H9 (cell line): ENCODE measurements at regions not wholly inside any gene's neighbourhood (a gene's known extent, or its start where the extent isn't known, plus 50 kb on each side); places are given as distances from the start of the nearest gene placed in this dataset.

ENCODE experiments used
- DNase-seq: peaks from one replicate; pipeline ENCODE4 v3.0.0-alpha.2; 2017
- H2AFZ ChIP-seq: one replicate; pipeline ENCODE4 v1.6.1; 2013; ENCODE audit warnings: mild to moderate bottlenecking, low read length, control low read depth, moderate library complexity
- H2AK5ac ChIP-seq: 2 replicates; pipeline ENCODE4 v1.6.1; 2013; ENCODE audit warnings: low read length, control low read depth, mixed read lengths; ENCODE audit not compliant: insufficient read length
- H2BK120ac ChIP-seq: one replicate; pipeline ENCODE4 v1.6.1; 2013; ENCODE audit warnings: low read depth, mild to moderate bottlenecking, low read length, control low read depth, inconsistent platforms; ENCODE audit not compliant: poor library complexity, severe bottlenecking
- H2BK12ac ChIP-seq: 2 replicates; pipeline ENCODE4 v1.6.1; 2013; ENCODE audit warnings: low read length, control low read depth, mixed read lengths, low read depth; ENCODE audit not compliant: insufficient read length
- H2BK15ac ChIP-seq: 2 replicates; pipeline ENCODE4 v1.6.1; 2013; ENCODE audit warnings: low read depth, low read length, control low read depth
- H2BK20ac ChIP-seq: one replicate; pipeline ENCODE4 v1.6.1; 2013; ENCODE audit warnings: low read depth, mild to moderate bottlenecking, low read length, control low read depth, inconsistent platforms; ENCODE audit not compliant: poor library complexity, severe bottlenecking
- H2BK5ac ChIP-seq: 2 replicates; pipeline ENCODE4 v1.6.1; 2013; ENCODE audit warnings: low read length, control low read depth, mixed read lengths; ENCODE audit not compliant: insufficient read length
- H3K14ac ChIP-seq: 2 replicates; pipeline ENCODE4 v1.6.1; 2013; ENCODE audit warnings: low read length, control low read depth; ENCODE audit not compliant: insufficient read depth
- H3K18ac ChIP-seq: 2 replicates; pipeline ENCODE4 v1.6.1; 2013; ENCODE audit warnings: low read depth, mild to moderate bottlenecking, mixed read lengths, low read length, control low read depth; ENCODE audit not compliant: insufficient read length
- H3K23ac ChIP-seq: 2 replicates; pipeline ENCODE4 v1.6.1; 2013; ENCODE audit warnings: low read length, control low read depth, mixed read lengths, low read depth; ENCODE audit not compliant: insufficient read length
- H3K23me2 ChIP-seq: 2 replicates; pipeline ENCODE4 v1.6.1; 2013; ENCODE audit warnings: low read depth, mild to moderate bottlenecking, mixed read lengths, low read length, control low read depth; ENCODE audit not compliant: insufficient read length, poor library complexity, severe bottlenecking
- H3K27ac ChIP-seq: 2 replicates; pipeline ENCODE4 v1.5.1; 2013; ENCODE audit warnings: low read length, control low read depth, mixed read lengths, low read depth; ENCODE audit not compliant: insufficient read length
- H3K27me3 ChIP-seq: 2 replicates; pipeline ENCODE4 v1.6.1; 2013; ENCODE audit warnings: low read length, control low read depth, inconsistent platforms; ENCODE audit not compliant: insufficient read depth
- H3K4ac ChIP-seq: 2 replicates; pipeline ENCODE4 v1.6.1; 2013; ENCODE audit warnings: low read depth, mild to moderate bottlenecking, control low read depth, inconsistent platforms, low read length, moderate library complexity
- H3K4me1 ChIP-seq: 2 replicates; pipeline ENCODE4 v1.6.1; 2013; ENCODE audit warnings: low read length, control low read depth, inconsistent platforms; ENCODE audit not compliant: insufficient read depth
- H3K4me2 ChIP-seq: 2 replicates; pipeline ENCODE4 v1.6.1; 2013; ENCODE audit warnings: low read length, control low read depth, mixed read lengths; ENCODE audit not compliant: insufficient read length, insufficient read depth
- H3K56ac ChIP-seq: 2 replicates; pipeline ENCODE4 v1.6.1; 2013; ENCODE audit warnings: low read depth, mild to moderate bottlenecking, mixed read lengths, low read length, control low read depth; ENCODE audit not compliant: insufficient read length
- H3K79me1 ChIP-seq: 2 replicates; pipeline ENCODE4 v1.6.1; 2013; ENCODE audit warnings: low read depth, mild to moderate bottlenecking, moderate library complexity, low read length, control low read depth, inconsistent platforms; ENCODE audit not compliant: insufficient read depth, poor library complexity, severe bottlenecking
- H3K79me2 ChIP-seq: 2 replicates; pipeline ENCODE4 v1.6.1; 2013; ENCODE audit warnings: low read length, control low read depth, inconsistent platforms; ENCODE audit not compliant: insufficient read depth
- H3K9ac ChIP-seq: 2 replicates; pipeline ENCODE4 v1.6.1; 2013; ENCODE audit warnings: low read length, control low read depth, mixed read lengths; ENCODE audit not compliant: insufficient read length; ENCODE audit errors: extremely low read depth
- H3K9me3 ChIP-seq: one replicate; pipeline ENCODE4 v1.6.1; 2013; ENCODE audit warnings: low read depth, low read length, inconsistent platforms; ENCODE audit not compliant: control insufficient read depth
- H3T11ph ChIP-seq: one replicate; pipeline ENCODE4 v1.6.1; 2013; ENCODE audit warnings: mild to moderate bottlenecking, low read length, control low read depth, inconsistent platforms
- H4K20me1 ChIP-seq: one replicate; pipeline ENCODE4 v1.6.1; 2013; ENCODE audit not compliant: control insufficient read depth, insufficient read length, insufficient read depth
- H4K5ac ChIP-seq: 2 replicates; pipeline ENCODE4 v1.6.1; 2013; ENCODE audit warnings: low read depth, mild to moderate bottlenecking, mixed read lengths, low read length, control low read depth; ENCODE audit not compliant: insufficient read length
- H4K8ac ChIP-seq: replicated peaks from 2 replicates; pipeline ENCODE4 v1.6.1; 2013; ENCODE audit warnings: low read length, control low read depth, mixed read lengths, low read depth; ENCODE audit not compliant: insufficient read length
- H4K91ac ChIP-seq: 2 replicates; pipeline ENCODE4 v1.6.1; 2013; ENCODE audit warnings: low read depth, mild to moderate bottlenecking, moderate library complexity, mixed read lengths, low read length, control low read depth; ENCODE audit not compliant: insufficient read length
- H3K27ac Mint-ChIP-seq, 3 experiments: 2 replicates in 2 of 3; 3 replicates in 1 of 3; pipeline ENCODE4 v1.8.0; 2020 to 2021; ENCODE audit warnings: mixed read lengths in 3 of 3, mild to moderate bottlenecking in 1 of 3, moderate library complexity in 1 of 3
- H3K27me3 Mint-ChIP-seq: 2 replicates; pipeline ENCODE4 v1.8.0; 2021; ENCODE audit warnings: low read depth, mild to moderate bottlenecking, moderate library complexity, mixed read lengths
- H3K36me3 Mint-ChIP-seq, 3 experiments: 2 replicates in 2 of 3; 3 replicates in 1 of 3; pipeline ENCODE4 v1.8.0; 2020 to 2021; ENCODE audit warnings: low read depth in 3 of 3, mixed read lengths in 3 of 3; ENCODE audit not compliant: insufficient read depth in 1 of 3
- H3K4me1 Mint-ChIP-seq, 2 experiments: 2 replicates each; pipeline ENCODE4 v1.8.0; 2020; ENCODE audit warnings: mixed read lengths in 2 of 2
- H3K4me3 Mint-ChIP-seq, 2 experiments: 2 replicates in 1 of 2; 3 replicates in 1 of 2; pipeline ENCODE4 v1.8.0; 2020 to 2021; ENCODE audit warnings: mild to moderate bottlenecking in 2 of 2, mixed read lengths in 2 of 2, moderate library complexity in 1 of 2
- H3K9me3 Mint-ChIP-seq, 2 experiments: 2 replicates in 1 of 2; 3 replicates in 1 of 2; pipeline ENCODE4 v1.8.0; 2020; ENCODE audit warnings: mild to moderate bottlenecking in 2 of 2, mixed read lengths in 2 of 2, moderate library complexity in 1 of 2
- CTCF ChIP-seq: fragments of 200-600 bp; sonication (generic); conservative IDR thresholded peaks from 3 replicates; pipeline ENCODE4 v1.8.0; 2021; ENCODE audit warnings: antibody characterized with exemption, mild to moderate bottlenecking
- WGBS: extraction: QIAGEN DNeasy Blood & Tissue Kit; methylation state at CpG from one replicate; pipeline ENCODE4 v1.1.7; 2013; ENCODE audit warnings: missing lambda C conversion rate, low lambda C conversion rate, mixed read lengths; ENCODE audit not compliant: insufficient read length; ENCODE audit errors: extremely low coverage; 5-methylcytosine and 5-hydroxymethylcytosine counted together

GRCh38 chr18:46366751-46367376 lies 262.7 kb downstream of the HAUS1 start:
- no peak for TF ChIP-seq CTCF
- peaks cover 4 to 6% of the 10 kb centered on the region in 2 experiments for H3K4me1 Mint-ChIP-seq
- Histone ChIP-seq H3K9me3 (no peaks in the 10 kb centered on the region), H3K18ac (no peak overlapping the region), H3K27ac (no peak overlapping the region), H3K4me2 (no peak overlapping the region), H3K14ac (no peak overlapping the region), H4K5ac (no peak overlapping the region), H2BK15ac (no peak overlapping the region), H2BK20ac (no peak overlapping the region), H3K4me1 (no peaks in the 10 kb centered on the region), H4K8ac (no peak overlapping the region), H3K23ac (no peak overlapping the region), H2AK5ac (no peak overlapping the region), H2BK120ac (no peak overlapping the region), H3K27me3 (no peaks in the 10 kb centered on the region), H3K79me2 (no peaks in the 10 kb centered on the region), H3K56ac (no peak overlapping the region), H3K9ac (no peak overlapping the region), H2BK5ac (no peak overlapping the region), H2BK12ac (no peak overlapping the region), H3T11ph (no peak overlapping the region), H4K91ac (no peak overlapping the region), H3K23me2 (no peaks in the 10 kb centered on the region), H4K20me1 (no peaks in the 10 kb centered on the region), H3K79me1 (no peaks in the 10 kb centered on the region), H3K4ac (no peak overlapping the region), H2AFZ (no peak overlapping the region)
- no peaks in the 10 kb centered on the region for H3K9me3 Mint-ChIP-seq
- H3K27me3 Mint-ChIP-seq: no peaks in the 10 kb centered on the region; the same call in 1 of the 2 replicates
- H3K36me3 Mint-ChIP-seq: no peaks in the 10 kb centered on the region
- H3K27ac Mint-ChIP-seq: no peak overlapping the region
- no peak overlapping the region for H3K4me3 Mint-ChIP-seq
- WGBS: no CpG with 5 or more reads among the region's 8 CpGs
- no peak for DNase-seq
